Karpas-422 (cell line): ENCODE measurements at regions not wholly inside any gene's neighbourhood (a gene's known extent, or its start where the extent isn't known, plus 50 kb on each side); places are given as distances from the start of the nearest gene placed in this dataset.

ENCODE experiments used
- DNase-seq: peaks from one replicate; pipeline ENCODE4 v3.0.0-alpha.2; 2015
- H2AFZ ChIP-seq: fragments of 200-600 bp; sonication (generic); 2 replicates; pipeline ENCODE4 v1.6.1; 2014; ENCODE audit warnings: antibody characterized with exemption, low read length, mixed read lengths
- H3K27ac ChIP-seq: fragments of 200-600 bp; sonication (generic); 2 replicates; pipeline ENCODE4 v1.5.1; 2014; ENCODE audit warnings: mild to moderate bottlenecking, low read length, moderate library complexity
- H3K27me3 ChIP-seq: fragments of 200-600 bp; sonication (generic); 2 replicates; pipeline ENCODE4 v1.6.1; 2014; ENCODE audit warnings: low read length, mixed read lengths
- H3K36me3 ChIP-seq: fragments of 200-600 bp; sonication (generic); 2 replicates; pipeline ENCODE4 v1.6.1; 2014; ENCODE audit warnings: low read length, mixed read lengths; ENCODE audit not compliant: insufficient read depth
- H3K4me1 ChIP-seq: fragments of 200-600 bp; sonication (generic); 2 replicates; pipeline ENCODE4 v1.6.1; 2014; ENCODE audit warnings: mild to moderate bottlenecking, low read length, mixed read lengths
- H3K4me2 ChIP-seq: fragments of 200-600 bp; sonication (generic); 2 replicates; pipeline ENCODE4 v1.6.1; 2014; ENCODE audit warnings: low read length, low read depth, mild to moderate bottlenecking; ENCODE audit not compliant: poor library complexity, severe bottlenecking
- H3K4me3 ChIP-seq: fragments of 200-600 bp; sonication (generic); 2 replicates; pipeline ENCODE4 v1.5.1; 2014; ENCODE audit warnings: mild to moderate bottlenecking, antibody characterized with exemption, low read length, mixed read lengths
- H3K79me2 ChIP-seq: fragments of 200-600 bp; sonication (generic); 2 replicates; pipeline ENCODE4 v1.6.1; 2014; ENCODE audit warnings: mild to moderate bottlenecking, low read length, mixed read lengths
- H3K9ac ChIP-seq: fragments of 200-600 bp; sonication (generic); 2 replicates; pipeline ENCODE4 v1.6.0; 2014; ENCODE audit warnings: low read length
- H3K9me2 ChIP-seq: fragments of 200-600 bp; sonication (generic), shearing (Covaris generic); replicated peaks from 2 replicates; pipeline ENCODE4 v1.6.0; 2014; ENCODE audit warnings: mild to moderate bottlenecking, low read length, moderate library complexity; ENCODE audit not compliant: insufficient read depth
- H3K9me3 ChIP-seq: fragments of 300-700, 200-600 bp; sonication (generic); 2 replicates; pipeline ENCODE4 v1.6.1; 2014; ENCODE audit warnings: low read length, mixed read lengths
- H4K20me1 ChIP-seq: fragments of 200-600 bp; sonication (generic); 2 replicates; pipeline ENCODE4 v1.6.1; 2014; ENCODE audit warnings: mild to moderate bottlenecking, antibody characterized with exemption, low read length, low read depth; ENCODE audit not compliant: insufficient read depth

GRCh38 chr4:152104356-152104755, 343.5 kb upstream of the GATB start:
- Histone ChIP-seq H3K27ac (no peak overlapping the region), H3K9ac (no peak overlapping the region), H2AFZ (no peak overlapping the region), H3K9me2 (no peaks in the 10 kb centered on the region), H3K27me3 (no peaks in the 10 kb centered on the region; the same call in 1 of the 2 replicates), H3K36me3 (no peaks in the 10 kb centered on the region), H3K4me2 (no peak overlapping the region), H3K4me1 (peaks cover 13% of the 10 kb centered on the region), H4K20me1 (no peaks in the 10 kb centered on the region), H3K4me3 (no peak overlapping the region), H3K9me3 (no peaks in the 10 kb centered on the region), H3K79me2 (no peaks in the 10 kb centered on the region)
- no peak for DNase-seq

GRCh38 chr4:152103181-152103901, 342.5 kb upstream of the GATB start:
- Histone ChIP-seq H3K9me3 (no peaks in the 10 kb centered on the region), H3K27me3 (no peaks in the 10 kb centered on the region; the same call in 1 of the 2 replicates), H3K9me2 (no peaks in the 10 kb centered on the region), H3K4me1 (peaks cover 21% of the 10 kb centered on the region), H3K4me3 (no peak overlapping the region), H3K4me2 (no peak overlapping the region), H2AFZ (no peak overlapping the region), H3K9ac (no peak overlapping the region), H4K20me1 (no peaks in the 10 kb centered on the region), H3K27ac (no peak overlapping the region), H3K36me3 (no peaks in the 10 kb centered on the region), H3K79me2 (no peaks in the 10 kb centered on the region)
- no peak for DNase-seq

- no peaks in the 10 kb centered on the region; the same call in 1 of the 2 replicates for H3K27me3 ChIP-seq
- H3K9me3 ChIP-seq: no peaks in the 10 kb centered on the region
- H3K4me1 ChIP-seq: peaks cover 21% of the 10 kb centered on the region
- H3K4me2 ChIP-seq: no peak overlapping the region
- no peak overlapping the region for H3K27ac ChIP-seq
- no peak overlapping the region for H2AFZ ChIP-seq
- no peak overlapping the region for H3K4me3 ChIP-seq
- no peak overlapping the region for H3K9ac ChIP-seq
- DNase-seq: no peak
- no peaks in the 10 kb centered on the region for H3K36me3 ChIP-seq
- H3K79me2 ChIP-seq: no peaks in the 10 kb centered on the region
- H3K9me2 ChIP-seq: no peaks in the 10 kb centered on the region
- H4K20me1 ChIP-seq: no peaks in the 10 kb centered on the region
Measured at GRCh38 chr4:152102436-152103000, 341.7 kb upstream of the GATB start.

- Histone ChIP-seq H2AFZ (no peak overlapping the region), H3K79me2 (no peaks in the 10 kb centered on the region), H3K36me3 (no peaks in the 10 kb centered on the region), H3K9me3 (no peaks in the 10 kb centered on the region), H3K27ac (no peak overlapping the region), H3K9ac (no peak overlapping the region), H4K20me1 (no peaks in the 10 kb centered on the region), H3K4me3 (no peak overlapping the region), H3K27me3 (no peaks in the 10 kb centered on the region; the same call in 1 of the 2 replicates), H3K4me1 (peaks cover 21% of the 10 kb centered on the region), H3K4me2 (no peak overlapping the region), H3K9me2 (no peaks in the 10 kb centered on the region)
- DNase-seq: no peak
Measured at GRCh38 chr4:152101556-152102435, 341.0 kb upstream of the GATB start.

- DNase-seq: no peak
- Histone ChIP-seq H3K4me2 (peak overlapping the region; percentile 32), H3K27ac (0 out of 2 replicates have a peak overlapping the region, but pooled peaks have one; percentile 10), H3K4me1 (peaks cover 21% of the 10 kb centered on the region), H3K79me2 (no peaks in the 10 kb centered on the region), H3K9me3 (no peaks in the 10 kb centered on the region), H3K4me3 (peak overlapping the region; percentile 20; the same call in 1 of the 2 replicates), H4K20me1 (no peaks in the 10 kb centered on the region), H3K9me2 (no peaks in the 10 kb centered on the region), H2AFZ (peak overlapping the region; percentile 41; the same call in 1 of the 2 replicates), H3K36me3 (no peaks in the 10 kb centered on the region), H3K27me3 (no peaks in the 10 kb centered on the region; the same call in 1 of the 2 replicates), H3K9ac (peak overlapping the region; percentile 16; the same call in 1 of the 2 replicates)
Measured at GRCh38 chr4:152100379-152101201, 339.8 kb upstream of the GATB start.

- Histone ChIP-seq H3K4me3 (no peak overlapping the region), H3K79me2 (no peaks in the 10 kb centered on the region)
Measured at GRCh38 chr4:152099981-152100378, 339.2 kb upstream of the GATB start.

GRCh38 chr4:152099555-152099954, 338.7 kb upstream of the GATB start:
- Histone ChIP-seq H3K27ac (no peak overlapping the region), H3K4me2 (no peak overlapping the region)

More at GRCh38 chr4:152099981-152100378, 339.2 kb upstream of the GATB start:
- Histone ChIP-seq H3K36me3 (no peaks in the 10 kb centered on the region), H3K4me1 (peaks cover 24% of the 10 kb centered on the region), H4K20me1 (no peaks in the 10 kb centered on the region), H3K9me2 (no peaks in the 10 kb centered on the region), H2AFZ (peak overlapping the region; percentile 41; the same call in 1 of the 2 replicates), H3K27ac (no peak overlapping the region), H3K27me3 (no peaks in the 10 kb centered on the region; the same call in 1 of the 2 replicates), H3K9ac (no peak overlapping the region), H3K4me2 (peak overlapping the region; percentile 32), H3K9me3 (no peaks in the 10 kb centered on the region)
- DNase-seq: no peak

More at GRCh38 chr4:152099555-152099954, 338.7 kb upstream of the GATB start:
- no peak overlapping the region for H3K9ac ChIP-seq
- H3K9me2 ChIP-seq: no peaks in the 10 kb centered on the region
- H2AFZ ChIP-seq: no peak overlapping the region
- DNase-seq: no peak
- H3K27me3 ChIP-seq: no peaks in the 10 kb centered on the region; the same call in 1 of the 2 replicates
- peaks cover 29% of the 10 kb centered on the region for H3K4me1 ChIP-seq
- H3K79me2 ChIP-seq: no peaks in the 10 kb centered on the region
- no peaks in the 10 kb centered on the region for H3K36me3 ChIP-seq
- no peak overlapping the region for H3K4me3 ChIP-seq
- no peaks in the 10 kb centered on the region for H3K9me3 ChIP-seq
- no peaks in the 10 kb centered on the region for H4K20me1 ChIP-seq
